ENCODE measurements at regions not wholly inside any gene's neighbourhood (a gene's known extent, or its start where the extent isn't known, plus 50 kb on each side); places are given as distances from the start of the nearest gene placed in this dataset.

DNA sequence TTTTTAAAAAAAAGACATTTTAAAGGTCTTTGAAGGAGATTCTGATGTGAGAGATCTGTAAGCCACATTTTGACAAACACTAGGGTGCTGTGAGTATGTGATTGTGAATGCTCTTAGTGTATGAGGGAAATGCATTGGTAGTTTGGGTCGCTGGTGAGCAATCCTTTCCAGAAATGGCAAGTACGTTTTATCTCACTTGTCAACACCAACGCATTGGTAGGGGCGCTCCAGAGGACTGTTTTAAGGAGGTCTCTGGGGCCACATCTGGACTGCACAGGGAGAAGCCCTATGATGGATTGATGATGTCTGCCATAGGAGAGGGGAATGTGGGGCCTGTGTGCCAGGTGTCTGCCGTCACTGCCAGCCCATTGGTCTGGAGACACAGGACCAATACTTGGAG, 522.6 kb downstream of the BNC2 start:
- FAIRE-seq, result no peak

DNA sequence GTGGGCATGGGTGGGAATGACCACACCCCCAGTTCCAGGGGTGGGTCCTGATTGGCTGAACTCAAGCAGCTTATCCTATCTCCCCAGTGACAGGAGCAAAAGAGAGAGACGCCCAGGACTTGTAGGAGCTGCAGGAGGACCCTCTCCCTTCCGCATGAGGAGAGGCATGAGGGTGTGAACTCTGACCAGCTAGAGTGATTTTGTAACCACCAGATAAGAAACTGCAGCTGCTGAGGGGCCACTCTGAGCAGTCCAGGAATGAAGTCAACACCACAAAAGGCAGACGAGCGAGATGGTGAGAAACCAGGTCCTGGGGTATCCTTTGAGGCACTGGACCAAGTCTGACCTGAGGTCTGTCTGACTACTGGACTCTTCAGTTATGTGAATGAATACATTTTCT, 521.9 kb downstream of the BNC2 start:
- FAIRE-seq, result no peak

DNA sequence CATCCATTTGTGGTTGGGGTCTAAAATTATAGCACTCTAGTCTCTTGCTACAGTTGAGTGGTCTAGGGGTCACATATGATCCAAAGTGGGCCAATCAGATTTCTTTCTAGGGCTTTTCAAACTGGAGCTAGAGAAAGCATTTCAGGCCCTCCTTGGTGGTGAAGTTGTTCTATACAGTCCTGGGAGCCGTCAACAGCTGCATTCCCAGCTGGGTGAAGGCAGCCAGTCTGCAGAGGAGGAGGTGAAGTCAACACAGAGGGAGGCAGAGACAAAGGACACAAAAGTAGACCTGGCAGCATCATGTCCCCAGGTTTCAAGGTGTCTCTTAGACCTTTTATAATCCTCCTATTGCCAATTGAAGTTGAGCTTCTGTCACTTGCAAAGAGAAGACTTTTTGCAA, 518.2 kb downstream of the BNC2 start:
- FAIRE-seq, result no peak

DNA sequence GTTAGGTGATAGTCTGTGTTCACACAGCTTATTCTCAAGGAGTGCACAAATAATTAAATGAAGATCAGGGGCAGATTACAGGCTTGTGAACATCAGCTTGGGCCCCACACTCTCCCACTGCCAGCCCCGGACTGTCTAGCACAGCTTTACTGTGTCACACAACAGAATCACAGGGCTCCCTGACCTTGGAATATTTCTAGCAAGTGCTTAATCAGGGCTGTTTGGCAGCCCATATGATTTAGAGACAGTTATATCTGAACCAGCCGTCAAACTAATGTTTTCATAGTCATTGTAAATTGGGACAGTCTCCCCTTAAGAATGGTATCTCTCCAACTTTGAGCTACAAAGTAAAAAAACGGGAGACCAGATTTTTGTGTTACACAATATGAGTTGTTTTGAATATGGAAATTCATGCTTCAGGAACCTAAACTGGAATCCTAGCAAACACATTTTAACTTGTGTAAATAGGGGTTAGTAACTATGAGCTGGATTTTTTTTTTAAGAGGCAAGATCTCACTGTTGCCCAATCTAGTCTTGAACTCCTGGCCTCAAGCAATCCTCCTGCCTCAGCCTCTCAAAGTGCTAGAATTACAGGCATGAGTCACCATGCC, 517.6 kb downstream of the BNC2 start:
- FAIRE-seq, result no peak

DNA sequence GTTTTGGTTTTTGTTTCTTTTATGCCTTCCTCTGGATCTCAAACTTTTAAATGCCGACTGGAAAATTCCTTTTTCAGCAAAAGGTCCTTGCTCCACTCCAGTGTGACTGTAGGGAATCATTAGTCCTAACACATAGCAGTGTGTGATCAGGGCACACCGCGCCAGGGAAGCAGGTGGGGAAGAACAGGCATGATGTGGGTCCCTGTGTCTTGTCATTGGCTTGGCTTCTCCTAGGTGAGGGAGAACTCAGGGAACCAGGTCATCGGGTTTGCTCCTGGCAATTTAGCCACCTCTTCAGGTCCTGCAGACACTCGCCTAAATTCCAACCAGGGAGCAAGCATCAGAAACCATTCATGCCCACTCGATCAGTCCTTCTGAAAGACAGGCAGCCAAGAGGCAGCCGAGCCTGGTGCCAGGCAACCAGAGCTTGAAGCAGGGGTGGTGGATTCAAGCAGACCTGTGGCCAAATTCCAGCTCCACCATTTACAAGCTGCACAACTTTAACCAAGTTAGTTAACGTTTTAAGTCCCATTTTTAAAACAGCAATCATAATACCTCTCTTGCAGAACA, 514.2 kb downstream of the BNC2 start:
- no peak for FAIRE-seq

DNA sequence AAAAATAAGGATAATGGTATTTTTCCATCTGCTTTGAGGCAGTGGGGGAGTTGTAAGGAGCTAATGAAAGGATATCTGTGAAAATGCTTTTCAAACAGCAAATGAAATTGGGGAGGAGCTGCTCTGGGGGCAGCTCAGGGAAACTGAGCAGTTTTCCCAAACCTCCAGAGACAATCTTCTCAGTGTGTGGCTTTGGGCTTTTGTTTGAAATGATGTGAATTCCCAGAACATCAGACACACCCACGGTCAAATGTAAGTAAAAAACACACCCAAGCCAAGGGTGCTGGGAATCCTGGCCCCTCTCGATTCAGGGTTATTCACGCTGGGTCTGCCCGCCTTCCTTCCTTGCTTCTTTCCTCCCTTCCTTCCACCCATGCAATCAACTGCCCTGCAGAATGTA, 512.6 kb downstream of the BNC2 start:
- FAIRE-seq, result no peak

DNA sequence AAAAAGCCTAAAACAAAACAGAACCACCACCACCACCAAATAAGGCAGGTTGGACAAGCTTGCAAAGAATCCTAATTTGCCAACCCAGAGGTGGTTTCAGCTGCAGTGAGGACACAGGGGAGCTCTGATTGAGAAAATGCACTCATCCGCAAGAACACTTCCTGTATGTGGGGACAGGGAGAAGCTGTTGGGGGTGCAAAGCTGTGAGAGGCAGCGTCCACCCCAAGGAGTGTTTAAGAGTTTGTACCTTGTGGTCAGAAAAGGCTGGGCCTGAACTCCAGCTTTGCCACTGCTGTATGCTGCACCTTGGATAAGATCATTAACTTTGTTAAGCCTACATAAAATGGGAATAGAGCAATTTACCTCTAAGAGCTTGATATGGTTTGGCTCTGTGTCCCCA, 511.7 kb downstream of the BNC2 start:
- no peak for FAIRE-seq
